NT2/D1 (cell line): ENCODE measurements at regions not wholly inside any gene's neighbourhood (a gene's known extent, or its start where the extent isn't known, plus 50 kb on each side); places are given as distances from the start of the nearest gene placed in this dataset.

Source experiments
- SUZ12 ChIP-seq: IDR thresholded peaks from 2 replicates; pipeline ENCODE4 v1.6.1; 2011; ENCODE audit not compliant: insufficient read length, insufficient read depth; ENCODE audit errors: extremely low read depth
- YY1 ChIP-seq: IDR thresholded peaks from 2 replicates; pipeline ENCODE4 v1.6.1; 2011; ENCODE audit not compliant: insufficient read length, insufficient read depth
- ZNF274 ChIP-seq: IDR thresholded peaks from 2 replicates; pipeline ENCODE4 v1.6.1; 2011; ENCODE audit warnings: mild to moderate bottlenecking, low read depth, low read length

DNA sequence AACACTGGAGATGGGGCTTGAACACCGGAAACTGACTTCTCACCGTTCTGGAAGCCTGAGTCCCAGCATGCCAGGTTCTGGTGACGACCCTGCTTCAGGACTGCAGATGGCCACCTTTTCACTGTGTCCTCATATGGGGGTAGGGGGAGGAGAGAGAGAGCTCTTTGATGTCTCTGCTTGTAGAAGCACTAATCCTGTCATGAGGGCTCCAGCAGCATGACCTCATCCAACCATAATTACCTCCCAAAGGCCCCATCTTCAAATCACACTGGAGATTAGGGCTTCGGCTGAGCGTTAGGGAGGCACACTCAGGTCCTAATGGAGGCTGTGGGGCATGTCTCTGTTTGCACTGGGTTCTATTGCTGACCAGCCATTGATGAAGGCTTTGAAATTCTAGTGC is 255.3 kb downstream of the TEX29 start:
- TF ChIP-seq YY1, result no peak
- no peak for TF ChIP-seq ZNF274
- TF ChIP-seq SUZ12, result no peak
